ENCODE measurements at regions not wholly inside any gene's neighbourhood (a gene's known extent, or its start where the extent isn't known, plus 50 kb on each side); places are given as distances from the start of the nearest gene placed in this dataset.
A peak's percentile ranks its signal among the peaks of the same experiment; 100 is the strongest.

DNA sequence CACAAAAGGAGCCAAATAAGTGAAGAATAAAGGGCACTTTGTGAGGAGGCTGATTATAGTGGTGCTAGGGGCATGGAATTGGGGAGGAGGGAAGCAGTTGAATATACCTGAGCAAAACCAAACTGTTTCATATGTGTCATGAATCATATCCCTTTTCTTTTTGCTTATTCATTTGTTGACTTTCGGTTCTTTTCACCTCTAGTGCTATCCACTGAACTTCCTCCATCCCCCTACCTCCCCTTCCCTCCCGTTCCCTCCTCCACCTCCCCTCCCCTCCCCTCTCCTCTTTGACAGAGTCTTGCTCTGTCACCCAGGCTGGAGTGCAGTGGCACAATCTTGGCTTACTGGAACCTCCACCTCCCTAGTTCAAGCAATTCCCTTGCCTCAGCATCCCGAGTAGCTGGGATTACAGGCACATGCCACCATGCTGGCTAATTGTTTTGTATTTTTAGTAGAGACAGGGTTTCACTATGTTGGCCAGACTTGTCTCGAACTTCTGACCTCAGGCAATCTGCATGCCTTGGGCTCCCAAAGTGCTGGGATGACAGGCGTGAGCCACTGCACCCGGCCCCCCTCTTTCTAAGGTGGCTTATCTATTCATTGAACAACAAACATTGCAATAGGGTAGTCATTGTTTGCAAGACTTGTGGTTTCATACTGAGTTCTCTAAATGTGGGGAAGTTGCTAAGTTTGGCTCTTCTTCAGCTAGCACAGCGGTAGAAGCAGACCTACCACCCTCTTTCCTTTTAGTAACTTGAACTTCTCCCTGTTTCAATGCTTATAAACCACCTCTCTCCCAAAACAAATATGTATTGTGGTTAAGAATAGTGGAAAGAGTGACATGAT is 150.4 kb upstream of the PRPS1L1 start:
- H3K9me3 Mint-ChIP-seq = peaks cover 2% of the 10 kb centered on the region
- H3K36me3 ChIP-seq (ENCODE audit: control insufficient read depth, insufficient read depth, low read length) = no peaks in the 10 kb centered on the region
- H3K9ac ChIP-seq (ENCODE audit: extremely low read depth, low read length, poor library complexity, severe bottlenecking) = no peak overlapping the region
- H3K27ac ChIP-seq (ENCODE audit: low read depth, low read length) = no peak overlapping the region
- WGBS, 2 experiments (ENCODE audit: insufficient coverage in 1 of 2, insufficient read length in 1 of 2) = 78 to 95% methylated on average over 2 to 7 of the region's 7 CpGs
- no peaks in the 10 kb centered on the region for H3K27me3 ChIP-seq (ENCODE audit: control insufficient read depth, insufficient read depth, low read length, poor library complexity, severe bottlenecking)
- TF ChIP-seq, protein P1, sequence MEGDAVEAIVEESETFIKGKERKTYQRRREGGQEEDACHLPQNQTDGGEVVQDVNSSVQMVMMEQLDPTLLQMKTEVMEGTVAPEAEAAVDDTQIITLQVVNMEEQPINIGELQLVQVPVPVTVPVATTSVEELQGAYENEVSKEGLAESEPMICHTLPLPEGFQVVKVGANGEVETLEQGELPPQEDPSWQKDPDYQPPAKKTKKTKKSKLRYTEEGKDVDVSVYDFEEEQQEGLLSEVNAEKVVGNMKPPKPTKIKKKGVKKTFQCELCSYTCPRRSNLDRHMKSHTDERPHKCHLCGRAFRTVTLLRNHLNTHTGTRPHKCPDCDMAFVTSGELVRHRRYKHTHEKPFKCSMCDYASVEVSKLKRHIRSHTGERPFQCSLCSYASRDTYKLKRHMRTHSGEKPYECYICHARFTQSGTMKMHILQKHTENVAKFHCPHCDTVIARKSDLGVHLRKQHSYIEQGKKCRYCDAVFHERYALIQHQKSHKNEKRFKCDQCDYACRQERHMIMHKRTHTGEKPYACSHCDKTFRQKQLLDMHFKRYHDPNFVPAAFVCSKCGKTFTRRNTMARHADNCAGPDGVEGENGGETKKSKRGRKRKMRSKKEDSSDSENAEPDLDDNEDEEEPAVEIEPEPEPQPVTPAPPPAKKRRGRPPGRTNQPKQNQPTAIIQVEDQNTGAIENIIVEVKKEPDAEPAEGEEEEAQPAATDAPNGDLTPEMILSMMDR (conservative IDR thresholded peaks at IDR 0.05) = no peak
- no peaks in the 10 kb centered on the region for H3K36me3 Mint-ChIP-seq (ENCODE audit: low read depth)
- peaks cover 2% of the 10 kb centered on the region for H3K4me1 ChIP-seq (ENCODE audit: control insufficient read depth, insufficient read depth, low read length)
- peaks cover 30% of the 10 kb centered on the region for H3K4me1 Mint-ChIP-seq
- H3K9me3 ChIP-seq (ENCODE audit: control insufficient read depth, low read length) = no peaks in the 10 kb centered on the region
- H3K27ac Mint-ChIP-seq = no peak overlapping the region
- no peaks in the 10 kb centered on the region for H3K27me3 Mint-ChIP-seq (ENCODE audit: insufficient read depth)
- peak; percentile 57 for DNase-seq
- no peak overlapping the region for H3K4me3 ChIP-seq (ENCODE audit: low read length)
- no peak overlapping the region for H3K4me3 Mint-ChIP-seq

DNA sequence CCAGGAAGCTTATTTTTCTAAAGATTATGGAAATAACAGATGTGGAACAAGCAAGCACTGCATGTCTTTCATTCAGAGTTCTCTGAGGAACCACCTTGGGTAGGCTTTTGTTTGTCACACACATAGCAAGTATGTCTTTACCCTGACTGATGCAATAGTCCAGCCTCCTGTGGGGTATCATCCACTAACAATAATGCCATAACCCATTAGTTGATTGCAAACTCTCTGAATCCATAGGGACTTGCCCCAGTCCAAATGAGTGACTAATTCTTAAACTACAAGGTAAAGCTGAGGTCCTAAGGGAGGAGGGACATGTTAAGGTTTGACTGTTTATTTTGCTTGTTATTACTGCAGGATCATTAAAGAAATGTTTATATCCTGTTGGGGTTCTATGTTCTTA is 151.4 kb upstream of the PRPS1L1 start:
- Histone ChIP-seq H3K4me1 (ENCODE audit: control insufficient read depth, insufficient read depth, low read length) (peaks cover 2% of the 10 kb centered on the region), H3K27me3 (ENCODE audit: control insufficient read depth, insufficient read depth, low read length, poor library complexity, severe bottlenecking) (no peaks in the 10 kb centered on the region), H3K4me3 (ENCODE audit: low read length) (no peak overlapping the region), H3K9ac (ENCODE audit: extremely low read depth, low read length, poor library complexity, severe bottlenecking) (no peak overlapping the region), H3K27ac (ENCODE audit: low read depth, low read length) (no peak overlapping the region), H3K36me3 (ENCODE audit: control insufficient read depth, insufficient read depth, low read length) (no peaks in the 10 kb centered on the region), H3K9me3 (ENCODE audit: control insufficient read depth, low read length) (no peaks in the 10 kb centered on the region)
- Mint-ChIP-seq H3K9me3 (peaks cover 2% of the 10 kb centered on the region), H3K36me3 (ENCODE audit: low read depth) (no peaks in the 10 kb centered on the region), H3K27ac (no peak overlapping the region), H3K4me1 (peaks cover 30% of the 10 kb centered on the region), H3K27me3 (ENCODE audit: insufficient read depth) (no peaks in the 10 kb centered on the region), H3K4me3 (no peak overlapping the region)
- TF ChIP-seq, protein P1 (conservative IDR thresholded peaks at IDR 0.05) = no peak
- DNase-seq = no peak

DNA sequence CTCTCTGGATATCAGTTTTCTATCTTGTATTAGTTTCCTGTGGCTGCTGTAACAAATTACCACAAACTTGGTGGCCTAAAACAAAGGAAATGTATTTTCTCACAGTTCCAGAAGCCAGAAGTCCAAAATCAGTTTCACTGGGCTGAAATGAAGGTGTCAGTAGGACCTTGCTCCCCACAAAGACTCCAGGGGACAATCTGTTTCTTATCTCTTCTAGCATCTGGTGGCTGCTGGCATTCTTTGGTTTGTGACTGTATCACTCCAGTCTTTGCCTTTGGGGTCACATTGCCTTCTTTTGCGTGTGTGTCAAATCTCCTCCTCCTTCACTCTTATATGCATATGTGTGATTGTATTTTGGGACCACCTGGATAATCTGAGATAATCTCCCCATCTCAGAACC is 153.0 kb upstream of the PRPS1L1 start:
- Histone ChIP-seq H3K4me1 (ENCODE audit: control insufficient read depth, insufficient read depth, low read length) (peaks cover 2% of the 10 kb centered on the region), H3K27me3 (ENCODE audit: control insufficient read depth, insufficient read depth, low read length, poor library complexity, severe bottlenecking) (no peaks in the 10 kb centered on the region), H3K9ac (ENCODE audit: extremely low read depth, low read length, poor library complexity, severe bottlenecking) (no peak overlapping the region), H3K36me3 (ENCODE audit: control insufficient read depth, insufficient read depth, low read length) (no peaks in the 10 kb centered on the region), H3K27ac (ENCODE audit: low read depth, low read length) (no peak overlapping the region), H3K9me3 (ENCODE audit: control insufficient read depth, low read length) (no peaks in the 10 kb centered on the region), H3K4me3 (ENCODE audit: low read length) (no peak overlapping the region)
- Mint-ChIP-seq H3K4me3 (no peak overlapping the region), H3K9me3 (no peaks in the 10 kb centered on the region), H3K36me3 (ENCODE audit: low read depth) (no peaks in the 10 kb centered on the region), H3K4me1 (peaks cover 30% of the 10 kb centered on the region), H3K27me3 (ENCODE audit: insufficient read depth) (no peaks in the 10 kb centered on the region), H3K27ac (no peak overlapping the region)
- no peak for DNase-seq
- 100% methylated on average over 1 of the region's 1 CpG; no CpG with 5 or more reads in 1 of the 2 experiments for WGBS, 2 experiments (ENCODE audit: insufficient coverage in 1 of 2, insufficient read length in 1 of 2)
- TF ChIP-seq, protein P1 (conservative IDR thresholded peaks at IDR 0.05) = no peak

All from endodermal cell (in vitro differentiated cells).